Cerebellar cortex (tissue), 1 donor: ENCODE measurements at regions not wholly inside any gene's neighbourhood (a gene's known extent, or its start where the extent isn't known, plus 50 kb on each side); places are given as distances from the start of the nearest gene placed in this dataset.
"Not testable (repeated sequence)": the region's sequence is repeated elsewhere in the genome, so short reads cannot be mapped to it uniquely, and the experiment has no call there.

Experiments used
- DNase-seq: peaks from one replicate; pipeline ENCODE4 v3.0.0-alpha.2; 2015; ENCODE audit warnings: low spot score

DNA sequence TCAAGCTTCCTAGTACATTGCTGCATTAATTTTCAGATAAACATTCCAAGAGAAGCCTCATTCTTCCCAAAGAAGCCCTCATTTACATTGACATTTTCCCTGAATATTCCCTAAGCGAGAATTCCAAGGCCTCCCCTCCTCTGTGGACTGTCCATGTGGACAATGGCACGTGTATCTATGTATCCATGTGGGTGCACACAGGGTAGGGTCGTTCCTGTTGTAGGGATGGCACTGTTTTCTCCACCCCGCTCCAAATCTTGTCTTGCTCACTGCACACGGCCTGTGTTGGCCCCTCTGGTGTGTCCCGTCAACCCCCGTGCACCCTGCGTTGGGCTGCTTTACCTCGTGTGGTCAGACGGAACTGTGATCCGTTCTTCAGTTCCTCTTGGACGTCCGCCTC is 104.7 kb upstream of the IRX2 start:
- no peak for DNase-seq

- no peak for DNase-seq
Observed at GRCh38 chr5:2852446-2852845, 101.0 kb upstream of the IRX2 start.

- DNase-seq, result no peak
Observed at GRCh38 chr5:2851895-2852294, 100.4 kb upstream of the IRX2 start.

- no peak for DNase-seq
Observed at GRCh38 chr5:2849429-2849828, 98.0 kb upstream of the IRX2 start.

DNA sequence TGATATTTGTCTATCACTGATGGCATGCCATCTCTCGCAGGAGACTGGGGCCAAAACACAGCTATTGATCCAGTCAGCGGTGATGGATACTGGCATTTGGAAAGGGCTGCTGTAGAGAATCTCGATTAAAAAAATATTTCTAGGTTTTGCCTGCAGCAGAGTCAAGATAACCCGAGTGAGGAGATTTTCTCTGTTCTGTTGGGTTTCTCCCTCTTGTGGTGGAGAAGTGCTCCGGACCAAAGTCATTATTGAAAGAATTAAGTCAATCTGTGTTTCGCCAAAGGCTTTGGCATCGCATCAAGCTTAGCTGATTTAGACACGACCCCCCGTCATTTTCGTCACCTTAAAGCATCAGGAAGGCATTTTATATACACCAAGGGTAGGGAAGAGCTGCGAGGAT is 97.1 kb upstream of the IRX2 start:
- peak; percentile 5 for DNase-seq

- DNase-seq, result no peak
Observed at GRCh38 chr5:2847608-2848007, 96.1 kb upstream of the IRX2 start.

- DNase-seq, result no peak
Observed at GRCh38 chr5:2841208-2841607, 89.7 kb upstream of the IRX2 start.

DNA sequence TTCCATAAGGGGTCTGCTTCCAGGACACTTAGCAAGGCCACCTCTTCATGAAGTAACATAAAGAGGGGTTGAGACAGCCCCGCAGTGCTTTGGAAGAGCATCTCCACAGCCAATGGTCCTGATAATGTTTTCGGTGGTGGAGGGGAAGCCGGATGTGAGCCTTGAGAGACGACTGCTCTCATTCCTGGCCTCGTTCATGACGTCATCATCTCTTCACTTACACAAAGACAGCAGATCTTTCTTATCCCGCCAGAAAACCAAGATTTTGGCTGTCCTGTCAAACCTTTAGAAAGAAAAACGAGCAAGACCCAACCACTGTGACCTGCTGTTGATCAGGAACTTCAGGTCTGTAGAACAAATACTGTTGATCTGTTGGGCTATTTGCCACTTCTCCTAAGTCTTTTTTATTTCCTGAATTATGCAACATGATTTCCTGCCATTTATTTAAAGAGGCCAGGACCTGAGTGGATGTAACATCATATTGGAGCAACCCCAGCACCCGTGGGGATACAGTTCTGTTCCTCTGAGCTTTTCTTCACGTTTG is 89.0 kb upstream of the IRX2 start:
- DNase-seq, result no peak

- no peak for DNase-seq
Observed at GRCh38 chr5:2836133-2836532, 84.7 kb upstream of the IRX2 start.

DNA sequence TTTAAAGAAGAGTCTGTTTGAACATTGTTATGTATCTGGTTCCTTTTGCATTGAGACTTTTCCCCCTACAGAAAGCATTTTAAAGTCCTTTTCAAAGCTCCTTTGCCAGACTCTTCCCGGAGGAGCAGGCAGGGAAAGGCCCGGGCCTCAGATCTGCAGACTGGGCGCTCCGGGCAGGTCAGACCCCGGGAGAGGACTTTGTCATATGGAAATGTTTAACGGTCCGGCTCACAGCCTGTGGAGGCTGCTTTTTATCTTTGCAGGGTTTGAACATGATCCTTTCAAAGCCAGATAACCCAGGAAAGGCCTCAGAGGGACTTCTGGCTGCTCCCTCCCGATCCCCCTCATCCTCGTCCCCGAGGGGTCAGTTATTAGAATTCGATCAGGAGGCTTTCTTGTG is 82.1 kb upstream of the IRX2 start:
- no peak for DNase-seq

GRCh38 chr5:2832394-2832793 is 80.9 kb upstream of the IRX2 start:
- no peak for DNase-seq

GRCh38 chr5:2829239-2829638 is 77.8 kb upstream of the IRX2 start:
- DNase-seq, result no peak

DNA sequence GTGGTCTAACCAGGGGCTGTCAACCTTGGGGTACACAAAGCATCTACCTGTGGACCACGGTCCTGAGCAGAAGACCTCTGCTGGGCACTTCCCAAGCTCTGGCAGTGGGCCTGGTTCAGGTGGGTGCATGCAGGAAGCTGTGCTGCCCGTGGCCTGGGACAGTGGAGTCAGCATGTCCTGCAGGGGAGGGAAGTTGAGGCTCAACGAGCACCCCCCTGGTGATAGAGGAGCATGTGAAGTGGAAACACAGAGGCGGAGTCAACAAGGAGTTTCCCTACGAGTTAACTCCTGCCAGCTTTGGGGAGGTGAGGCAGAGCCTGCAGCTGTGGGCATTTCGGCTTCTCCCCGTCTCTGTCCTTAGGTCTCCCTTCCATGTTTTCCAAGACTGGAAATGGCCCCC is 67.5 kb upstream of the IRX2 start:
- DNase-seq, result no peak

DNA sequence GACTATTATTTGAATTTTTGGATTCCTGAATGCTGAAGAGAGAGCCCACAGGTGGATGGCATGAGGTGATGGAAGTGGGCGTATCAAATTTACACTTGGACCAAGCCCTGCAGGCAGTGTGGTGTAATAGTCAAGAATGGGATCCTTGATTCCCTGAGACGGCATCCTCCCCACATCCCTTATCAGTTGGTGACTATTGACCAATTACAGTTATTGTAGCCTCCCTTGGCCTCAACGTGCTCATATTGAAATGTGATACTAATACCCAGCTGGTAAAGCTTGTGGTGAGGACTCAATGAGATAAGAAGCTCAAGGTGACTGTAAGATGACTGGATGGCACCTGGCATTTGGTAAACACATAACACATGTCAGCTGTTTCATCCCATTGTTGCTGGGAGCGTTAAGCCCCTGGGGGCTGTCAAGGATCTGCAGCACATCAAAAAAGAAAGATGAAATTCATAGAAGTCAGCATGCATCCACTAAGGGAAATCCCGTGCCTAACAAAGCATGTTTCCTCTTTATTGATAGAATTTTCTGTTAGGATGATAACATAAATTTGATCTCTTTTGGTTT is 65.6 kb upstream of the IRX2 start:
- DNase-seq, result no peak

- no peak for DNase-seq
Observed at GRCh38 chr5:2813678-2814077, 62.2 kb upstream of the IRX2 start.

DNA sequence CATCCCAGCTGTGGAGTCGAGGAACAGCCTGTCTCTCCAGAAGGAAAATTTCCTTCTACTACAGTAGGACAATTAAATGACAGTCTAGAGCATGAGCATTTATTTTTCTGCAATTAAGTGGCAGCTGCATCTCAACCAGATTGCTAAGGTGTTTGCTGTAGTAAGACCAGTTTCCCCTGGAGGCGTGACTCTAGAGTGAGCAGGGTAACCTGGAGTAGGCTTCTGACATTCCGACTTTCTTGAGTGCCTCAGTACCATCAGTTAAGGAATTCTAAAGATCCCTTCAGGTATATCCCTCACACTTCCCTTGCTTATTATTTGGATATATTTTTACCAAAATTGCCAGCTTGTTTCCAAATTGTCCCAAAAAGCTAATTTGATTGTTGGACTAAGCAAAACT is 59.2 kb upstream of the IRX2 start:
- no peak for DNase-seq

DNA sequence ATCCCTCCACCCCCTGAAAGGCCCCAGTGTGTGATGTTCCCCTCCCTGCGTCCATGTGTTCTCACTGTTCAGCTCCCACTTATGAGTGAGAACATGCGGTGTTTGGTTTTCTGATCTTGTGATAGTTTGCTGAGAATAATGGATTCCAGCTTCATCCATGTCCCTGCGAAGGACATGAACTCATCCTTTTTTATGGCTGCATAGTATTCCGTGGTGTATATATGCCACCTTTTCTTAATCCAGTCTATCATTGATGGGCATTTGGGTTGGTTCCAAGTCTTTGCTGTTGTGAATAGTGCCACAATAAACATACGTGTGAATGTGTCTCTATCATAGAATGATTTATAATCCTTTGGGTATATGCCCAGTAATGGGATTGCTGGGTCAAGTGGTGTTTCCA is 55.8 kb upstream of the IRX2 start:
- DNase-seq, result not testable (repeated sequence)

- DNase-seq, result no peak
Observed at GRCh38 chr5:2806176-2806575, 54.7 kb upstream of the IRX2 start.

DNA sequence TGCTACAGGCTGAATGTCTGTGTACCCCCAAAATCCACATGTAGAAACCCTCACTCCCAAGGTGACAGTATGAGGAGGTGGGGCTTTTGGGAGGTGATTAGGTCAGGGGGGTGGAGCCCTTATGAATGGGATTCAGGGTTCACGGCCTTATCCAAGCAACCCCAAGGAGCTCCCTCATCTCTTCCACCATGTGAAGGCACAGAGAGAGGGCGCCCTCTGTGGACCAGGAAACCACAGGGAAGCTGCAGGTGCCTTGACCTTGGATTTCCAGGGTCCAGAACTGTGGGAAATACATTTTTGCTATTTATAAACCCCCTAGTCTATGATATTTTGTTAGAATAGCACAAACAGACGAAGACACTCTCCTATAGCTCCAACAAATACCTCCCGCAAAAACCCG is 53.6 kb upstream of the IRX2 start:
- DNase-seq, result no peak

DNA sequence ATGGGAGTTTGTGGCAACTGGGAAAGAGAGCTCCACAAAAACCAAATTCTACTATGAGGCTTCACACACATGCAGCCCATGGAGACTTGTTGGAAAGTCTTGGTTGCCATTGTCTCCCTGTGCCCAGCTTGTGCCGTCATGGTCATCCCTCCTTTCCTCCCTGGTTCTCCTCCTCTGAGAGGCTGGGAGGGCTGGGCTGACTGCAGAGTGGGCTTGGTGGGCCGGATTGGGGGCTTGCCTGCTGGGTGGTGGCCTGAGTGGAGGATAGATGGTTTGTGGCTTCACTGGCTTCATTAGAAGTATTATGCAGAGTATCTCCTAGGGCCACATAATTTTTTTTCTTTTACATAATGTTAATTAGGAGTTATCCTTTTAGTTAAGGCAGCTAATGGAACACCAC is 52.3 kb upstream of the IRX2 start:
- no peak for DNase-seq

- DNase-seq, result no peak
Observed at GRCh38 chr5:2802693-2803365, 51.4 kb upstream of the IRX2 start.

DNA sequence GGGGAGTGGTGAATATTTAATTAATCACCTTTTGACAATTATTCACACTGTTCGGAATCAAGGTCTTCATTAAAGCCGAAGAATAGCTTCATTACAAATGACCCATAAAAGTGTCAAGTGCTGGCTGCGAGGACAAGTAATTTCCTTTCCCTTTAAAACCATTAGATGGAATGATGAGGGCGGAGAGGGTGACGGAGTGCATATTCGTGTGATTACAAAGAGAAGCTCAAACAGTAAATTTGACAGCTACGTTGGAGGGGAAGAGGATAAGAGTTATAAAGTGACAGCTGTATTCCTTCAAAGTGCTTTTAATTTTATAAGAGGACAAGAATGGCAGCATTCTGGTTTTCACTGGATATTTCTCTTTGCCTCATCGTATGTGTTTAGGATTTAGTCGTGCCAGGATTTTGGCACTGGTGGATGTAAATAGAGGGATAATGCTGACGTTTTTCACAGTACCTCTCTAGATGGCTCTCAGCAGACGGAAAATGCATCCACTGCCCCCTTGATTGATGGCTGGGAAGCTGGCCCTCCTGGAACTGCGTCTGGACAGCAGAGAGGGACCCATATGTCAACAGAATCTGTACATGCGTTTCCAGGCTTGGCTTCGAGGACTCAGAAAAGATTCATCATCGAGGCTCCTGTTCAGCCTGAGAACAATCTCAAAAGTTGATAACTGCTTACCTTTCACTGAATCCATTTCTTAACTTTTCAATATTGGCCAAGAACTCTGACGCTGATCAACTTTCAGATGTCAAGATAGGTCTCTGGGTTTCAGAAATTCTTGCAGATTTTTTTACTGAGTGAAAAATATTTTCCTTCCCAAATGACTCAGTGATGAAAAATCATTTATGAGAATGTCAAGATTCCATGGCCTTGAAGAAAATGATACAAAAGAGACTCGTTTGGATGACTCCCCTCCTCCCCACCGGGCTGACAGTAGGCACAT is 50.4 kb upstream of the IRX2 start:
- DNase-seq, result no peak
